KMS-11 (cell line): ENCODE measurements at regions not wholly inside any gene's neighbourhood (a gene's known extent, or its start where the extent isn't known, plus 50 kb on each side); places are given as distances from the start of the nearest gene placed in this dataset.

Experiments
- H2AFZ ChIP-seq: fragments of 200-600 bp; sonication (generic); 2 replicates; pipeline ENCODE4 v1.6.1; 2016; ENCODE audit warnings: antibody characterized with exemption, mixed run types, low read depth
- H3K27ac ChIP-seq: fragments of 200-600 bp; sonication (generic); 2 replicates; pipeline ENCODE4 v1.6.1; 2016; ENCODE audit warnings: mild to moderate bottlenecking, mixed run types
- H3K27me3 ChIP-seq: fragments of 200-600 bp; sonication (generic); 2 replicates; pipeline ENCODE4 v1.6.1; 2017; ENCODE audit warnings: mild to moderate bottlenecking, low read depth, mixed run types, moderate library complexity; ENCODE audit not compliant: insufficient read depth
- H3K36me3 ChIP-seq: fragments of 200-600 bp; sonication (generic); 2 replicates; pipeline ENCODE4 v1.6.1; 2017; ENCODE audit warnings: mild to moderate bottlenecking, mixed run types; ENCODE audit not compliant: insufficient read depth
- H3K4me1 ChIP-seq: fragments of 200-600 bp; sonication (generic); 2 replicates; pipeline ENCODE4 v1.6.1; 2016; ENCODE audit warnings: mild to moderate bottlenecking, low read depth, mixed run types; ENCODE audit not compliant: poor library complexity, severe bottlenecking
- H3K4me2 ChIP-seq: fragments of 200-600 bp; sonication (generic); 2 replicates; pipeline ENCODE4 v1.7.0; 2016; ENCODE audit warnings: mild to moderate bottlenecking, mixed run types
- H3K4me3 ChIP-seq: fragments of 200-600 bp; sonication (generic); IDR thresholded peaks from 2 replicates; pipeline ENCODE4 v1.6.1; 2017; ENCODE audit warnings: low read depth, low read length, mixed read lengths; ENCODE audit not compliant: insufficient read depth
- H3K79me2 ChIP-seq: fragments of 200-600 bp; sonication (generic); 2 replicates; pipeline ENCODE4 v1.6.1; 2016; ENCODE audit warnings: low read depth, mixed run types; ENCODE audit not compliant: insufficient read depth
- H3K9ac ChIP-seq: fragments of 200-600 bp; sonication (generic); 2 replicates; pipeline ENCODE4 v1.6.1; 2016; ENCODE audit warnings: mild to moderate bottlenecking, mixed run types
- H4K20me1 ChIP-seq: fragments of 200-600 bp; sonication (generic); 2 replicates; pipeline ENCODE4 v1.6.1; 2016; ENCODE audit warnings: mild to moderate bottlenecking, mixed run types; ENCODE audit not compliant: insufficient read depth
- TF ChIP-seq, protein P1 (sequence below): fragments of 200-600 bp; sonication (generic); conservative IDR thresholded peaks from 2 replicates; pipeline ENCODE4 v1.6.1; 2017; ENCODE audit warnings: low read depth, mild to moderate bottlenecking, antibody characterized with exemption, low read length, moderate library complexity, mixed read lengths

DNA sequence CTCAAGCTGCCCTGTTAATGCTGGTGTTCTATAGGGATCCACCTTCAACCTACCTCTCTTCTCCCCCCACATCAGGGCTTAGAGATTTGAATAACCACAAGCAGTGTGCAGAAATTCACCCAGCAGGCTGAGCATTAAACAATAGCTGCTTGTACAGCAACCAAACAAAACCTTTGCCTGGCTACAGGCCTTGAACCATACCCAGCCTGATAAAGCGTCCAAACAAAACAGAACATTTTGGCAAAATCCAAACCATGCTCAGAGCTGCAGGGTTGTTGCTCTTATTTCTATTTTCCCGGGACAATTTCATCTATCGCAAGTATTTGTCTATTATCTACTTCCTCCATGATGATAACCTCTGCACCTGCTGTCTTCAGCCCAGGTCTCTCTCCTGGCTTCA is 142.3 kb downstream of the UNC5CL start:
- Histone ChIP-seq H3K4me3 (no peak overlapping the region), H2AFZ (no peak overlapping the region), H3K27me3 (no peaks in the 10 kb centered on the region), H4K20me1 (no peaks in the 10 kb centered on the region), H3K4me1 (no peaks in the 10 kb centered on the region), H3K4me2 (no peak overlapping the region), H3K9ac (no peak overlapping the region), H3K36me3 (no peaks in the 10 kb centered on the region), H3K79me2 (no peaks in the 10 kb centered on the region), H3K27ac (no peak overlapping the region)
- TF ChIP-seq, protein P1, sequence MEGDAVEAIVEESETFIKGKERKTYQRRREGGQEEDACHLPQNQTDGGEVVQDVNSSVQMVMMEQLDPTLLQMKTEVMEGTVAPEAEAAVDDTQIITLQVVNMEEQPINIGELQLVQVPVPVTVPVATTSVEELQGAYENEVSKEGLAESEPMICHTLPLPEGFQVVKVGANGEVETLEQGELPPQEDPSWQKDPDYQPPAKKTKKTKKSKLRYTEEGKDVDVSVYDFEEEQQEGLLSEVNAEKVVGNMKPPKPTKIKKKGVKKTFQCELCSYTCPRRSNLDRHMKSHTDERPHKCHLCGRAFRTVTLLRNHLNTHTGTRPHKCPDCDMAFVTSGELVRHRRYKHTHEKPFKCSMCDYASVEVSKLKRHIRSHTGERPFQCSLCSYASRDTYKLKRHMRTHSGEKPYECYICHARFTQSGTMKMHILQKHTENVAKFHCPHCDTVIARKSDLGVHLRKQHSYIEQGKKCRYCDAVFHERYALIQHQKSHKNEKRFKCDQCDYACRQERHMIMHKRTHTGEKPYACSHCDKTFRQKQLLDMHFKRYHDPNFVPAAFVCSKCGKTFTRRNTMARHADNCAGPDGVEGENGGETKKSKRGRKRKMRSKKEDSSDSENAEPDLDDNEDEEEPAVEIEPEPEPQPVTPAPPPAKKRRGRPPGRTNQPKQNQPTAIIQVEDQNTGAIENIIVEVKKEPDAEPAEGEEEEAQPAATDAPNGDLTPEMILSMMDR: no peak

DNA sequence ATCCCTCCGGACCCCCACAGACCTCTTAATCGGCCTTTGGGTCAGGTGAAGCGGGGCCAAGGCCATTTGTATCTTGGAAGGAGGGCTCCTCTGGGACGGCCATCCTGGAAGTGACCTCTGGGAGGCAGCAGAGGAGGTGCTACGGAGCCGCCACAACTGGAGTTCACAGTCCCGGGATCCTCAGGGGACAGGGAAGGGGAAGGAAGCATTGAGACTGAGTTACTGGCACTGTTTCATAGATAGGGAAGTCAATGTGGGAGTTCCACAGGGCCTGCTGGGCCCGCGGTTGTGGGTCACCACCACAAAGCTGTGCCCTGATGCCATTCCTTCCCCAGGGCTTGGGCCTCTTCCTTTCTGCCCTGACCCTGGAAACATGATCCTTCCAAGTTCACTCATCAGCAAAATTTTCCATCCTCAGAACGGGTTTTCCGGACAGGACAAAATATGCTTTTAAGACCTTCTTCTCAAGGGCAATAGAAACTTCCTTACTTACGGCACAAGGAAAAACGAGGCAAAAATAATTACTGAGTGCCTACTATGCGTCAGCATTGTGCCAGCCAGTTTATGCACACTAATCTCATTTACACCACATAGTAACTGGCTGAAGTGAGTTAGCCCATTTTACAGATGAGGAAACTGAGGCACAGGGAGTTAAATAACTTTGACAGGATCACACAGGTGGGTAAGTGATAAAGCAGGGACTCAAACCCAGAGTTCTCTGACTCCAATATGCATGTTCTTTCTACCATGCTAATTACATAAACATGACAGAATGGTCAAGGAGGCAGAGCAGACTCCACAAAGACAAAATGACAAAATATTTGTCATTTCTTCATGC is 143.8 kb downstream of the UNC5CL start:
- H2AFZ ChIP-seq: no peak overlapping the region
- no peaks in the 10 kb centered on the region for H3K36me3 ChIP-seq
- H3K4me2 ChIP-seq: no peak overlapping the region
- no peak overlapping the region for H3K27ac ChIP-seq
- H3K4me3 ChIP-seq: no peak overlapping the region
- TF ChIP-seq, protein P1: no peak
- H3K27me3 ChIP-seq: no peaks in the 10 kb centered on the region
- no peaks in the 10 kb centered on the region for H3K79me2 ChIP-seq
- H4K20me1 ChIP-seq: no peaks in the 10 kb centered on the region
- H3K4me1 ChIP-seq: no peaks in the 10 kb centered on the region
- no peak overlapping the region for H3K9ac ChIP-seq

- Histone ChIP-seq H2AFZ (no peak overlapping the region), H3K4me1 (no peaks in the 10 kb centered on the region), H4K20me1 (no peaks in the 10 kb centered on the region), H3K36me3 (no peaks in the 10 kb centered on the region), H3K4me2 (no peak overlapping the region), H3K27me3 (no peaks in the 10 kb centered on the region), H3K27ac (no peak overlapping the region), H3K79me2 (no peaks in the 10 kb centered on the region), H3K4me3 (no peak overlapping the region), H3K9ac (no peak overlapping the region)
- TF ChIP-seq, protein P1: no peak
Measured at GRCh38 chr6:40893021-40893420, 146.0 kb downstream of the UNC5CL start.

GRCh38 chr6:40892223-40892622 is 146.8 kb downstream of the UNC5CL start:
- H2AFZ ChIP-seq: no peak overlapping the region
- H3K9ac ChIP-seq: no peak overlapping the region
- TF ChIP-seq, protein P1: no peak
- H3K4me2 ChIP-seq: no peak overlapping the region
- H3K36me3 ChIP-seq: no peaks in the 10 kb centered on the region
- no peaks in the 10 kb centered on the region for H4K20me1 ChIP-seq
- no peak overlapping the region for H3K27ac ChIP-seq
- no peak overlapping the region for H3K4me3 ChIP-seq
- H3K27me3 ChIP-seq: no peaks in the 10 kb centered on the region
- H3K4me1 ChIP-seq: no peaks in the 10 kb centered on the region
- no peaks in the 10 kb centered on the region for H3K79me2 ChIP-seq
